ENCODE measurements at regions not wholly inside any gene's neighbourhood (a gene's known extent, or its start where the extent isn't known, plus 50 kb on each side); places are given as distances from the start of the nearest gene placed in this dataset.

- Histone ChIP-seq H3K4me2 (ENCODE audit: low read length) (no peak overlapping the region), H3K27ac (ENCODE audit: low read depth, low read length) (no peak overlapping the region), H3K4me1 (ENCODE audit: control insufficient read depth, low read length) (no peaks in the 10 kb centered on the region), H3K27me3 (ENCODE audit: control insufficient read depth, low read length) (peaks cover 3% of the 10 kb centered on the region), H3K9me2 (replicated peaks; ENCODE audit: control insufficient read depth, low read length) (no peaks in the 10 kb centered on the region), H3F3A (ENCODE audit: control insufficient read depth, insufficient read depth) (no peaks in the 10 kb centered on the region), H3K9me3 (ENCODE audit: control insufficient read depth, insufficient read depth, low read length) (no peaks in the 10 kb centered on the region), H4K20me1 (ENCODE audit: control insufficient read depth, insufficient read depth, low read depth, low read length) (no peaks in the 10 kb centered on the region), H3K79me2 (ENCODE audit: control insufficient read depth, low read length) (no peaks in the 10 kb centered on the region), H3K4me3 (ENCODE audit: low read length) (no peak overlapping the region), H3K36me3 (ENCODE audit: control insufficient read depth, low read length) (no peaks in the 10 kb centered on the region)
- no peak for TF ChIP-seq EZH2phosphoT487 (IDR thresholded peaks at IDR 0.05; ENCODE audit: borderline replicate concordance, low read length)
- TF ChIP-seq CTCF (IDR thresholded peaks at IDR 0.05; ENCODE audit: low read depth, low read length, poor library complexity, severe bottlenecking): no peak
These were observed 128.0 kb upstream of the CCDC150 start for GRCh38 chr2:196511258-196512168.

GRCh38 chr2:196513796-196514526, 125.6 kb upstream of the CCDC150 start:
- H3K9me3 ChIP-seq (ENCODE audit: control insufficient read depth, insufficient read depth, low read length): no peaks in the 10 kb centered on the region
- no peaks in the 10 kb centered on the region for H3K79me2 ChIP-seq (ENCODE audit: control insufficient read depth, low read length)
- H3K4me2 ChIP-seq (ENCODE audit: low read length): no peak overlapping the region
- H3F3A ChIP-seq (ENCODE audit: control insufficient read depth, insufficient read depth): no peaks in the 10 kb centered on the region
- no peaks in the 10 kb centered on the region for H3K9me2 ChIP-seq (replicated peaks; ENCODE audit: control insufficient read depth, low read length)
- no peaks in the 10 kb centered on the region for H3K36me3 ChIP-seq (ENCODE audit: control insufficient read depth, low read length)
- no peak overlapping the region for H3K27ac ChIP-seq (ENCODE audit: low read depth, low read length)
- H3K4me1 ChIP-seq (ENCODE audit: control insufficient read depth, low read length): no peaks in the 10 kb centered on the region
- H3K27me3 ChIP-seq (ENCODE audit: control insufficient read depth, low read length): peaks cover 4% of the 10 kb centered on the region; the same call in 1 of the 2 replicates
- no peaks in the 10 kb centered on the region for H4K20me1 ChIP-seq (ENCODE audit: control insufficient read depth, insufficient read depth, low read depth, low read length)
- TF ChIP-seq CTCF (IDR thresholded peaks at IDR 0.05; ENCODE audit: low read depth, low read length, poor library complexity, severe bottlenecking) (no peak), EZH2phosphoT487 (IDR thresholded peaks at IDR 0.05; ENCODE audit: borderline replicate concordance, low read length) (no peak)
- no peak overlapping the region for H3K4me3 ChIP-seq (ENCODE audit: low read length)

GRCh38 chr2:196514641-196515040, 124.9 kb upstream of the CCDC150 start:
- Histone ChIP-seq H3K36me3 (ENCODE audit: control insufficient read depth, low read length) (no peaks in the 10 kb centered on the region), H3F3A (ENCODE audit: control insufficient read depth, insufficient read depth) (no peaks in the 10 kb centered on the region)

More at GRCh38 chr2:196514641-196515040, 124.9 kb upstream of the CCDC150 start:
- Histone ChIP-seq H3K4me2 (ENCODE audit: low read length) (no peak overlapping the region), H3K9me3 (ENCODE audit: control insufficient read depth, insufficient read depth, low read length) (no peaks in the 10 kb centered on the region), H3K4me3 (ENCODE audit: low read length) (no peak overlapping the region), H3K79me2 (ENCODE audit: control insufficient read depth, low read length) (no peaks in the 10 kb centered on the region), H3K27me3 (ENCODE audit: control insufficient read depth, low read length) (peaks cover 4% of the 10 kb centered on the region; the same call in 1 of the 2 replicates), H3K9me2 (replicated peaks; ENCODE audit: control insufficient read depth, low read length) (no peaks in the 10 kb centered on the region), H4K20me1 (ENCODE audit: control insufficient read depth, insufficient read depth, low read depth, low read length) (no peaks in the 10 kb centered on the region), H3K4me1 (ENCODE audit: control insufficient read depth, low read length) (no peaks in the 10 kb centered on the region), H3K27ac (ENCODE audit: low read depth, low read length) (no peak overlapping the region)
- TF ChIP-seq CTCF (IDR thresholded peaks at IDR 0.05; ENCODE audit: low read depth, low read length, poor library complexity, severe bottlenecking) (no peak), EZH2phosphoT487 (IDR thresholded peaks at IDR 0.05; ENCODE audit: borderline replicate concordance, low read length) (no peak)

Data from DOHH2 (cell line).